Thymus (tissue), 11 donors: ENCODE measurements at regions not wholly inside any gene's neighbourhood (a gene's known extent, or its start where the extent isn't known, plus 50 kb on each side); places are given as distances from the start of the nearest gene placed in this dataset.

Experiments
- DNase-seq, 9 donors: peaks; one replicate each; pipeline ENCODE4 v3.0.0-alpha.2; 2013; ENCODE audit warnings: low spot score in 9 of 9, low read depth in 6 of 9, missing footprints in 1 of 9
- H3K27ac ChIP-seq, 2 donors: one replicate each; pipeline ENCODE4 v1.5.1; 2013; ENCODE audit warnings: control low read depth in 1 of 2, low read depth in 1 of 2, low read length in 1 of 2, mild to moderate bottlenecking in 1 of 2, moderate library complexity in 1 of 2
- H3K27me3 ChIP-seq, 2 donors: one replicate each; pipeline ENCODE4 v1.5.1; 2013; ENCODE audit warnings: low read length in 1 of 2; ENCODE audit not compliant: control insufficient read depth in 2 of 2, insufficient read depth in 1 of 2
- H3K36me3 ChIP-seq, 2 donors: one replicate each; pipeline ENCODE4 v1.5.1; 2013; ENCODE audit warnings: low read length in 1 of 2, mild to moderate bottlenecking in 1 of 2, moderate library complexity in 1 of 2; ENCODE audit not compliant: control insufficient read depth in 2 of 2, insufficient read depth in 2 of 2
- H3K4me1 ChIP-seq, 2 donors: one replicate each; pipeline ENCODE4 v1.5.1; 2013; ENCODE audit warnings: low read length in 2 of 2; ENCODE audit not compliant: control insufficient read depth in 2 of 2, insufficient read depth in 2 of 2
- H3K4me3 ChIP-seq, 2 donors: one replicate each; pipeline ENCODE4 v1.5.1; 2013; ENCODE audit warnings: low read length in 2 of 2, control low read depth in 1 of 2, mild to moderate bottlenecking in 1 of 2
- H3K9me3 ChIP-seq, 2 donors: one replicate each; pipeline ENCODE4 v1.5.1; 2013; ENCODE audit warnings: low read length in 1 of 2, mild to moderate bottlenecking in 1 of 2; ENCODE audit not compliant: control insufficient read depth in 2 of 2, insufficient read depth in 1 of 2
- WGBS: extraction: QIAGEN DNeasy Blood & Tissue Kit; methylation state at CpG from one replicate; pipeline ENCODE4 v1.1.7; 2013; 5-methylcytosine and 5-hydroxymethylcytosine counted together
- donor health status: healthy.

DNA sequence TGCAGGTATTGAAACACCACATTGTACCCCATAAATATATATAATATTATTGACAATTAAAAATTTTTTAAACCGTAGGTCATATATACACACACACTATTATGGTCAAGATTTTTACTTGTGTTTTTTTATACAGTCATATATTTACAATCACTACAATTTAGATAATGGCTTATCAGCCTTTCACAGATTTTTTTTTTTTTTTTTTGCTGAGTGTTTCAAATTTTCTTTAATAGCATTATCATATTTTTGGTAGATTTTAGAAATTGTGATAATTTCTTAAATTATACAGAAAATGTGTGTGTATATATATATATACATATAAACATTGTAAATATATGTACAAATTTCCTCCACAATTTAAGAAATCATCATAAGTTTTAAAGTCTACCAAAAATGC lies 68.6 kb upstream of the RGS2 start:
- Histone ChIP-seq H3K9me3 (no peaks in the 10 kb centered on the region), H3K27ac (no peak overlapping the region), H3K27me3 (no peaks in the 10 kb centered on the region), H3K4me3 (no peak overlapping the region), H3K4me1 (no peaks in the 10 kb centered on the region), H3K36me3 (no peaks in the 10 kb centered on the region)
- 96% methylated on average over 1 of the region's 1 CpG for WGBS
- DNase-seq = no peak

GRCh38 chr1:192741095-192741494 lies 67.7 kb upstream of the RGS2 start:
- Histone ChIP-seq H3K27me3 (no peaks in the 10 kb centered on the region), H3K27ac (no peak overlapping the region), H3K9me3 (no peaks in the 10 kb centered on the region), H3K36me3 (no peaks in the 10 kb centered on the region), H3K4me3 (no peak overlapping the region), H3K4me1 (no peaks in the 10 kb centered on the region)
- 98% methylated on average over 3 of the region's 3 CpGs for WGBS
- no peak for DNase-seq

DNA sequence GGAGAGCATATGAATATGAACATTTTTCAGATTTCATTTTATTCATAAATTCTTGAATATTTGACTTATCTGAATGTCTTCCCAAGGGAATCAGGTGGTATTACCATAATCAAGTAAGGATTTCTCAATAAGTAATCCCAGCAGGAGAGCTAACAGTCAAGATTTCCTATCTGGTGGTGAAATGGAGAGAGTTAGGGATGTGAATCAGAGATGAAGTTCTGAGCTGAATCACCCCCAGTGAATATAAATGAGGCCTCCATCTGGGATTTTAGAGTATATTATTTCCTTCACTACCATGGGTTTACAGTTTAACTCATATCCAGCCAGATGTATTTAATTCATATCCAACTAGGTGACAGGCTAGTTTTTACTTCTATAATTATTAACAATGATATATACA lies 61.5 kb upstream of the RGS2 start:
- Histone ChIP-seq H3K27me3 (no peaks in the 10 kb centered on the region), H3K36me3 (no peaks in the 10 kb centered on the region), H3K9me3 (peaks cover 0 to 6% of the 10 kb centered on the region in 2 donors), H3K4me1 (no peaks in the 10 kb centered on the region), H3K4me3 (no peak overlapping the region), H3K27ac (no peak overlapping the region)
- no peak for DNase-seq

DNA sequence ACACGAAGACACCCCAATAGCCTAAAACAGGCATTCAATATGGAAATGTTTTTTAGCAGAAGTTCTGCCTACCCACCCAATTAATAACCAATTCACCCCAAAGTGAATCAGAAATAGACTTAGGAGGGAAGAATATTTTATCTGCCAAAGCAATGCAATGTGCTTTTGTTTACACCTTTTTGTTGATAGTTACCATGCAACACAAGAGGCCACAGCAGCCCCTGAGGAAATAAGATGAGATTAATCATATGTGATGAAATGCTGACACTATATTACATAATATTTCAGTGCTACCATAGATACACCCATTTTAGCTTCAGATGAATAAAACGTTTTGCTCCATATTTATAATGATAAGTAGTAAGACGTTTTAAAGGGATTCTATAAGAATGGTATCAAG lies 60.9 kb upstream of the RGS2 start:
- Histone ChIP-seq H3K36me3 (no peaks in the 10 kb centered on the region), H3K9me3 (peaks cover 0 to 6% of the 10 kb centered on the region in 2 donors), H3K4me1 (no peaks in the 10 kb centered on the region), H3K27me3 (no peaks in the 10 kb centered on the region), H3K27ac (no peak overlapping the region), H3K4me3 (no peak overlapping the region)
- DNase-seq = no peak
- 94% methylated on average over 3 of the region's 3 CpGs for WGBS

- no peak for DNase-seq
- no peaks in the 10 kb centered on the region for H3K4me1 ChIP-seq
These were observed 59.5 kb upstream of the RGS2 start for GRCh38 chr1:192749349-192749748.

DNA sequence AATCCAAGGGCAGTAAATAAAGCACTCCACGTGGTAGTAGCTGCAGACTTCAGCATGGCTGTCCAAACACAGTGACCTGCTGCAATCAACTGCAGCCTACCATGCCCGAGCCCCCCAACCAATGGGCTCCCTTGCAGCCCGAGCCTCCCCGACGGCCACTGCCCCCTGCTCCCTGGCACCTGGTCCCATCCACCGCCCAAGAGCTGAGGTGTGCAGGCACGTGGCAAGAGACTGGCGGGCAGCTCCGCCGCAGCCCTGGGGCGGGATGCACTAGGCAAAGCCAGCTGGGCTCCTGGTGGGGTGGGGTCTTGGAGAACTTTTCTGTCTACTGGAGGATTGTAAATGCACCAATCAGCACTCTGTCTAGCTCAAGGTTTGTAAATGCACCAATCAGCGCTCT lies 57.6 kb upstream of the RGS2 start:
- H3K9me3 ChIP-seq = peaks cover 0 to 6% of the 10 kb centered on the region in 2 donors
- no peaks in the 10 kb centered on the region for H3K27me3 ChIP-seq
- no peak overlapping the region for H3K4me3 ChIP-seq
- WGBS = 98% methylated on average over 12 of the region's 12 CpGs
- H3K27ac ChIP-seq = no peak overlapping the region
- DNase-seq = no peak
- no peaks in the 10 kb centered on the region for H3K4me1 ChIP-seq
- no peaks in the 10 kb centered on the region for H3K36me3 ChIP-seq

More at GRCh38 chr1:192749349-192749748, 59.5 kb upstream of the RGS2 start:
- Histone ChIP-seq H3K4me3 (no peak overlapping the region), H3K27ac (no peak overlapping the region), H3K9me3 (peaks cover 0 to 6% of the 10 kb centered on the region in 2 donors), H3K36me3 (no peaks in the 10 kb centered on the region), H3K27me3 (no peaks in the 10 kb centered on the region)

GRCh38 chr1:192756314-192756713 lies 52.5 kb upstream of the RGS2 start:
- no peak for DNase-seq
- Histone ChIP-seq H3K4me3 (no peak overlapping the region), H3K36me3 (no peaks in the 10 kb centered on the region), H3K9me3 (peaks cover 0 to 3% of the 10 kb centered on the region in 2 donors), H3K27me3 (no peaks in the 10 kb centered on the region), H3K4me1 (no peaks in the 10 kb centered on the region), H3K27ac (no peak overlapping the region)
- 87% methylated on average over 4 of the region's 4 CpGs for WGBS

- WGBS = 76% methylated on average over 2 of the region's 2 CpGs
- Histone ChIP-seq H3K27me3 (no peaks in the 10 kb centered on the region), H3K4me1 (no peaks in the 10 kb centered on the region), H3K4me3 (no peak overlapping the region), H3K27ac (no peak overlapping the region), H3K9me3 (peaks cover 0 to 2% of the 10 kb centered on the region in 2 donors), H3K36me3 (no peaks in the 10 kb centered on the region)
- no peak for DNase-seq
These were observed 52.0 kb upstream of the RGS2 start for GRCh38 chr1:192756847-192757246.

DNA sequence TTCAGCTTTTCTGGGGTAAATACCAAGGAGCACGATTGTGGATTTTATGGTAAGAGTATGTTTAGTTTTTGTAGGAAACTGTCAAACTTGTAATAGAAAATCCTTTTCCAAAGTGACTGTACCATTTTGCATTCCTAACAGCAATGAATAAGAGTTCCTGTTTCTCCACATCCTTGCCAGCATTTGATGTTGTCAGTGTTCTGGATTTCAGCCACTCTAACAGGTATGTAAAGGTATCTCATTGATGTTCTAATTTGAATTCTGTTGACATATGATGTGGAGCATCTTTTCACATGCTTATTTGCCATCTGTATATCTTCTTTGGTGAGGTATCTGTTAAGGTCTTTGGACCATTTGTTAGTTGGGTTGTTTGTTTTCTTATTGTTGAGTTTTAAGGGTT lies 50.3 kb upstream of the RGS2 start:
- H3K27ac ChIP-seq = no peak overlapping the region
- no peak overlapping the region for H3K4me3 ChIP-seq
- H3K27me3 ChIP-seq = no peaks in the 10 kb centered on the region
- no peak for DNase-seq
- WGBS = 97% methylated on average over 1 of the region's 1 CpG
- H3K4me1 ChIP-seq = no peaks in the 10 kb centered on the region
- no peaks in the 10 kb centered on the region for H3K36me3 ChIP-seq
- no peaks in the 10 kb centered on the region for H3K9me3 ChIP-seq
